Fibroblast of pulmonary artery (primary cell): ENCODE measurements at regions not wholly inside any gene's neighbourhood (a gene's known extent, or its start where the extent isn't known, plus 50 kb on each side); places are given as distances from the start of the nearest gene placed in this dataset.

ENCODE experiments used
- DNase-seq: peaks from one replicate; pipeline ENCODE4 v3.0.0-alpha.2; 2010; ENCODE audit warnings: low read depth
- H3K4me3 ChIP-seq: replicated peaks from 2 replicates; pipeline ENCODE4 v1.5.1; 2011; ENCODE audit warnings: low read depth, mild to moderate bottlenecking, control low read depth, low read length, moderate library complexity
- TF ChIP-seq, protein P1 (sequence below): IDR thresholded peaks from 2 replicates; pipeline ENCODE4 v1.5.1; 2011; ENCODE audit warnings: mild to moderate bottlenecking, control low read depth, low read length, inconsistent platforms; ENCODE audit errors: missing control alignments

DNA sequence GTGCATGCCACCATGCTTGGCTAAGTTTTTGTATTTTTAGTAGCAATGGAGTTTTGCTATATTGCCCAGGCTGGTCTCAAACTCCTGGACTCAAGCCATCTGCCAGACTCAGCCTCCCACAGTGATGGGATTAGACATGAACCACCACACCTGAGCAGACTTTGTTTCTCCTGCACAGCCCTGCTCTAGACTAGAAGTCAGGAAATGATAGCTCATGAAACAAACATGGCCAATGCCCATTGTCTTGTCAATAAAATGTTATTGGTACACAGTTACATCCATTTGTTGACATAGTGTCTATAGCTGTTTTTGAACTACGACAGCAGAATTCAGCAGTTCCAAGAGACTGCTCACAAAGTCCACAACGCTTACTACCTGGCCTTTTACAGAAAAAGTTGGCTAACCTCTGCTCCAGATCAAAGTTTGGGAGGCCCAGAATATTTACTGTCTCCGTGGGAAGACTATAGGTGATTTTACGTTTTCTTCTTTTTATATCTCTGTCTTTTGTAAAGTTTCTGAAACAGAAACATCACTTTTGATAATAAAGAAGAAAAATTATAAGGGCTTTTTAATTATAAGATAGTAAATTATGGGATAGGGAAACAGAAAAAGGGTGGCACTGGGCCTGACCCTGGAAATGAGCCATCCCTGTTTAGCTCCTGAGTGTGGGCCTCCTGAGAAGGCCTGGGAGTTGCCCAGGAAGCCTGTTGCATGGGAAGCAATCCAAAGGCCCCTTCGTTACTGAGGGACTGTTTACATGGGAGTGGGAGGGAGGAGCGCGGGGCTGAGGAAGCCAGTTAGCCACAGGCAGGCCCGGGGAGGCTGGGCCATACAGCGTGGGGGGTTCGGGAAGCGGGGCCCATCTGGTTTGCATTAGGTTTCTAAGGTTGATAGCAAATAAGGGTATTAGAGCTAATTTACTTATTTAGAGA lies 201.5 kb downstream of the IRF8 start:
- TF ChIP-seq, protein P1, sequence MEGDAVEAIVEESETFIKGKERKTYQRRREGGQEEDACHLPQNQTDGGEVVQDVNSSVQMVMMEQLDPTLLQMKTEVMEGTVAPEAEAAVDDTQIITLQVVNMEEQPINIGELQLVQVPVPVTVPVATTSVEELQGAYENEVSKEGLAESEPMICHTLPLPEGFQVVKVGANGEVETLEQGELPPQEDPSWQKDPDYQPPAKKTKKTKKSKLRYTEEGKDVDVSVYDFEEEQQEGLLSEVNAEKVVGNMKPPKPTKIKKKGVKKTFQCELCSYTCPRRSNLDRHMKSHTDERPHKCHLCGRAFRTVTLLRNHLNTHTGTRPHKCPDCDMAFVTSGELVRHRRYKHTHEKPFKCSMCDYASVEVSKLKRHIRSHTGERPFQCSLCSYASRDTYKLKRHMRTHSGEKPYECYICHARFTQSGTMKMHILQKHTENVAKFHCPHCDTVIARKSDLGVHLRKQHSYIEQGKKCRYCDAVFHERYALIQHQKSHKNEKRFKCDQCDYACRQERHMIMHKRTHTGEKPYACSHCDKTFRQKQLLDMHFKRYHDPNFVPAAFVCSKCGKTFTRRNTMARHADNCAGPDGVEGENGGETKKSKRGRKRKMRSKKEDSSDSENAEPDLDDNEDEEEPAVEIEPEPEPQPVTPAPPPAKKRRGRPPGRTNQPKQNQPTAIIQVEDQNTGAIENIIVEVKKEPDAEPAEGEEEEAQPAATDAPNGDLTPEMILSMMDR: no peak
- H3K4me3 ChIP-seq: no peak overlapping the region
- DNase-seq: no peak

DNA sequence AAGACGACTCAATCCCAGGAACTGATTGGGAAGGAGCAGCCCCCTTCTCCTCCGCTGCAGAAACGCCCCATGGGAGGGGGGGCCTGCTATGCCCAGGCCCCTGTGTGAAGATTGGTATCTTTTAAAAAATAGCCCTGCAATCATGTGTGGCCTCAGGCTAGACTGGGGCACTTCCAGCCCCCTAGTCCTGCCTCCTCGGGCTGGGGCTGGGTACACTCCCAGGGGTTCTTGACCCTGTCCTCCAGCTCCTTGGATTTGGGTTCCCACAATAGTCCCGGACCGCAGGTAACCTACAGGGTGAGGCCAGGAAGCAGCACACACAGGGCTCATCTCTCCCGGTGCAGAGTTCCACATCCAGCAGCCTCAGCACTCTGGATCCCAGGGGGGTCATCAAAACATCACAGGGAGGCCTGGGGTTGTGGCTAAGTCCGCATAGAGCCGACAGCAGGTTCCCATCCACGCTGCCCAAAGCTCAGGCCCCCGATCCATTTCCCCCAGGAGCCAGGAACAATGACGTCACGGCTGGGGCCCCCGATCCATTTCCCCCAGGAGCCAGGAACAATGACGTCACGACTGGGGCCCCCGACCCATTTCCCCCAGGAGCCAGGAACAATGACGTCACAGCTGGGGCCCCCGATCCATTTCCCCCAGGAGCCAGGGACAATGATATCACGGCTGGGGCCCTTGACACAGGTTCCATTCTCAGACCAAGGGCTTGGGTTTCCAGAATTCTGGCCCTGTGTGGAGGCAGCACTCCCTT lies 202.4 kb downstream of the IRF8 start:
- DNase-seq: no peak
- no peak overlapping the region for H3K4me3 ChIP-seq
- TF ChIP-seq, protein P1: no peak

DNA sequence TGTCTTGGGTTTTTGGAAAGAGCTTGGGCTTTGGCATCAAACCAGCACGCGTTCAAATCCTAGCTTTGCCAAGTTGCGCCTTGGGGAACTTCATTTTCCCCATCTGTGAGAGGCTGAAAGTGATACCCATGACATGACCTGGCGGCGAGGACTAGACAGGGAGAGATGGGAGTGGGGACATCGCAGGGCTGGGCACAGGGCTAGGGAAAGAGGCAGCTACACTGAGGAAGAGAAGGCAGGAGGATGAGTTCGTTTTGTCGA lies 202.9 kb downstream of the IRF8 start:
- no peak overlapping the region for H3K4me3 ChIP-seq
- TF ChIP-seq, protein P1: no peak
- DNase-seq: no peak

DNA sequence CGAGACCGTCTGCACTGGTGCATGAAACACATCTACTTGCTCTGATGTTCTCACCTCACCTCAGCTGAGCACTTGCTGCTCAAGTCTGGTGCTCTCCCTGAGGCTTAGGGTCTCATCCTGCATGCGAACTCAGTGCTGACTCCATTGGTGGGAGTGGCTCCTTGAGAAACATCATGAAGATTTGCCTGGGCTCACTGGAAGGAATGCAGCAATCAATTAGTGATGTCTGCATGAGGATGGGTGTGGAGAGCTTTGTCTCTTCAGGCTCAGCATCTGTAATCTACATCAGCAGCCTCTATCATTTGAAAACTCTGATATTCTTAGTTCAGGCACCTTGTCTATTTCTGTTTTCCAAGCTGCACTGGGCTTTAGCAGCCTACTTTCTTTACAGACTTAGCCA lies 204.4 kb downstream of the IRF8 start:
- DNase-seq: no peak
- TF ChIP-seq, protein P1: no peak
- H3K4me3 ChIP-seq: no peak overlapping the region

DNA sequence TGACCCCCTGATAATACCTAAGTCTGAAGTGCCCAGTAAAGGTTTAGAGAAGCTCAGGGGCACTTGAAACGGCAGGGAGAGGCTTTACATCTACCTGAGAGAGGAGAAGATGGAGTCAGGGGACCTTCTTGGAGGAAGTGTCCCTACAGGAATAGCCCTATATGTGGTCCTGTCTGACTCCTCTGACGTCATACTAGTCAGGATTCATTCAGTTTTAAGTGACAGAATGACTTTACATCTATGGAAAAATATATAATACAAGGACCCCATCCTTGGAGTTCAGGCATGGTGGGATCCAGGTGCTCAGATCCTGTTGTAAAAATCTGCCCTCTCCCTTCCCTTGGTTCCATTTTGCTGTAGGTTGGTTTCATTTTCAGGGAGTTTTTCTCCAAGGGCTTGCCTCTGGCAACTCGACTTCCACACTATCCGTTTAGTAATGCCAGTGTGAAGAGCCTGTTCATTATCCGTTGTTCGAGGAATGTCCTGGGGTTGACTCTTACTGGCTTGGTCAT lies 205.6 kb downstream of the IRF8 start:
- no peak for DNase-seq
- TF ChIP-seq, protein P1: no peak

DNA sequence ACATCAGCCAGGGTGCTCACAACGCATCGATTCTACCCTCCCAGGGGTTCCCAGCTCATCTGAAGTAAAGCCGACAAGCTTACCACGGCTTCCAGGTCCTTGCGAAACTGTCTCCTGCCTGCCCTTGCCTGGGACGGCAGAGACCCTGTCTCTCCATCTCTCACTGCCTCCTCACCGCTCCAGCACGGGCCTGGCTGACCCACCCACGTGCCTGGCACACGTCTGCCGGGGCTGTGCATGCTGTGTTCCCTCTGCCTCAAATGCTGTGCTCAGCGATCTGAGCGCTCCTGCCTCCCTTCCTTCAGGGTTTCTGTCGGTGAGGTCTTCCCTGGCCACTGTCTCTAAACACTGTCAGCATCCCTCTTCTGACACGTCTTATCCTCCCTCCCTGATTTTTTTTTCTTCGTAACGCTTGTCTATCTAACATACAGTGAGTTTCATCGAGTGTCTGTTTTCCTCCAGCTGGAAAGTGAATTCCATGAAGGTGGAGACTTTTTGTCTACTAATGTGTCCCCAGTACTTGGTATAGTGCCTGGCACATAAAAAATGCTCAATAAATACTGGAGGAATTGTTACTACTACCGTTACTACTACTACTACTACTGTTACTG lies 208.4 kb downstream of the IRF8 start:
- TF ChIP-seq, protein P1: no peak
- no peak for DNase-seq
- H3K4me3 ChIP-seq: no peak overlapping the region

More for the DNA sequence above, 205.6 kb downstream of the IRF8 start:
- no peak overlapping the region for H3K4me3 ChIP-seq
